HG02642 (cell line): ENCODE measurements at regions not wholly inside any gene's neighbourhood (a gene's known extent, or its start where the extent isn't known, plus 50 kb on each side); places are given as distances from the start of the nearest gene placed in this dataset.
"Not testable (repeated sequence)": the region's sequence is repeated elsewhere in the genome, so short reads cannot be mapped to it uniquely, and the experiment has no call there.

Experiments used
- ATAC-seq: cut with Tn5 transposase; IDR thresholded peaks from one replicate; pipeline ENCODE4 v1.9.1; 2021; ENCODE audit warnings: mild to moderate bottlenecking; ENCODE audit not compliant: unreplicated experiment, poor library complexity

- no peak for ATAC-seq
These were observed 157.0 kb downstream of the GJA1 start for GRCh38 chr6:121592261-121592935.

GRCh38 chr6:121593011-121593641 lies 157.7 kb downstream of the GJA1 start:
- ATAC-seq, result no peak

GRCh38 chr6:121594053-121594452 lies 158.6 kb downstream of the GJA1 start:
- no peak for ATAC-seq

- no peak for ATAC-seq
These were observed 160.2 kb downstream of the GJA1 start for GRCh38 chr6:121595646-121596045.

- ATAC-seq, result no peak
These were observed 161.0 kb downstream of the GJA1 start for GRCh38 chr6:121596441-121596840.

- ATAC-seq, result no peak
These were observed 162.2 kb downstream of the GJA1 start for GRCh38 chr6:121597654-121598053.

GRCh38 chr6:121599331-121599730 lies 163.9 kb downstream of the GJA1 start:
- ATAC-seq, result not testable (repeated sequence)

- ATAC-seq, result no peak
These were observed 165.1 kb downstream of the GJA1 start for GRCh38 chr6:121600389-121601168.

GRCh38 chr6:121603486-121603885 lies 168.0 kb downstream of the GJA1 start:
- no peak for ATAC-seq

GRCh38 chr6:121607721-121608120 lies 172.3 kb downstream of the GJA1 start:
- ATAC-seq, result no peak

GRCh38 chr6:121608270-121608669 lies 172.8 kb downstream of the GJA1 start:
- no peak for ATAC-seq

- no peak for ATAC-seq
These were observed 173.8 kb downstream of the GJA1 start for GRCh38 chr6:121609281-121609680.

GRCh38 chr6:121612927-121613326 lies 177.5 kb downstream of the GJA1 start:
- no peak for ATAC-seq

- no peak for ATAC-seq
These were observed 178.7 kb downstream of the GJA1 start for GRCh38 chr6:121614115-121614514.

- ATAC-seq, result no peak
These were observed 180.0 kb downstream of the GJA1 start for GRCh38 chr6:121615493-121615892.

- no peak for ATAC-seq
These were observed 181.0 kb downstream of the GJA1 start for GRCh38 chr6:121616406-121616805.

- no peak for ATAC-seq
These were observed 181.9 kb downstream of the GJA1 start for GRCh38 chr6:121617388-121617787.

- ATAC-seq, result no peak
These were observed 183.6 kb downstream of the GJA1 start for GRCh38 chr6:121619013-121619412.

- no peak for ATAC-seq
These were observed 184.7 kb downstream of the GJA1 start for GRCh38 chr6:121619987-121620740.

GRCh38 chr6:121627761-121628160 lies 192.3 kb downstream of the GJA1 start:
- ATAC-seq, result no peak

- no peak for ATAC-seq
These were observed 195.3 kb downstream of the GJA1 start for GRCh38 chr6:121630716-121631115.
